IPS-NIHi7 (cell line): ENCODE measurements at regions not wholly inside any gene's neighbourhood (a gene's known extent, or its start where the extent isn't known, plus 50 kb on each side); places are given as distances from the start of the nearest gene placed in this dataset.

ENCODE experiments used
- DNase-seq: peaks from one replicate; pipeline ENCODE4 v3.0.0; 2012; ENCODE audit warnings: mixed read lengths; ENCODE audit errors: extremely low spot score

DNA sequence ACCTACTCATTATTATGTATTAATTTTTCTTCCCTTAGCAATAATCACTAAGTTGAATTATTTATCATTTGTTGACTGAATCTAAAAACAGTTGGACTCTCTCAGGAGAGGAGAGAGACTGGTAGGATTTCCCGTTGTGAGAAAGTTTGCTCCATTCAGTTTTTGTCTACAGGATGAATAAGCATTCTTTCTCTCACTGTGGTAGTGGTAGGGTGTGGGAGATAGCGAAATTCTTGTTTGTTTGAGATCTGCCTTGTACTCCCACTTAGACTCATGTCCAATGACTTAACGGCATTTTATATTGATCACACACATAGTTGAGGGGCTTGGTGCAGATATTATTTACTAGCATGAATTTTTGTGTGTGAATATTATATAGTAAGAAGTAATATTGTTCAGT lies 421.0 kb upstream of the PDE3A start:
- DNase-seq: no peak

DNA sequence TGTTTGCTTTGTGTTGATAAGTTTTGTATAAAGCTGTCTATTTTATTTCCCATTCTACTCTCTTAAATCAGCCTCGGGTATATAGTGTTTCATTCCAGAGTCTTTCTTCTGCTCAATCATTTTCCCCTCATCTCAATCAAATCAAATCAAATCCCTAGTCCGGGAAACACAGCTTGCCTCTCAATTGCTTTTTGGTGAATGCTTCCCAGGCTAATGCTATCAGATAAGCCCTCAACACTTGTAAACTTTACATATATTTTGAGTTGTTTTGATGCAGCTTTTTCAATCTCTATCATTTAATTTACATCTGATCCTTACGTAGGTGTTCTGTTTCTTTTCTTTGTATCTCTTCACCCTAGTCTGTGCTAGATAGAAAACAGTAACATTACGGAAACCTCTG lies 416.7 kb upstream of the PDE3A start:
- no peak for DNase-seq

DNA sequence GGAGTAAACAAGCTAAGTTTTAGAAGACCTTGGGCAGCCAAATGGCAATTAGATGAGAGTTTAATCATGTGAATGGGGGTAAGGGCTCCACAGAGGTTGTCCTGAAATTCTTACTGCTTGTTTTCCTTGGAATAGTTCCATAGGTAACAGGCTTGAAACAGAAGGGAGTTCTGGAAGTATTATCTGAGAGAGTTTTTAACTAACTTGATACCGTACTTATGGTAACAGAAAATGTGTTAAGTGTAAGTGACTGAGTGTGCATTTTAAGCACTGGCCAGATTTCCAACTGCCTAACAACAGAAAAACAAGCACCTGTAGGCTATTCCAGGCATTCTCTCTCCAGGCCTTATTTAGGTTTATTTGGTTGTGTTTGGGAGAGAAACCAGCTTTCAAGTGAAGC lies 414.6 kb upstream of the PDE3A start:
- DNase-seq: no peak

DNA sequence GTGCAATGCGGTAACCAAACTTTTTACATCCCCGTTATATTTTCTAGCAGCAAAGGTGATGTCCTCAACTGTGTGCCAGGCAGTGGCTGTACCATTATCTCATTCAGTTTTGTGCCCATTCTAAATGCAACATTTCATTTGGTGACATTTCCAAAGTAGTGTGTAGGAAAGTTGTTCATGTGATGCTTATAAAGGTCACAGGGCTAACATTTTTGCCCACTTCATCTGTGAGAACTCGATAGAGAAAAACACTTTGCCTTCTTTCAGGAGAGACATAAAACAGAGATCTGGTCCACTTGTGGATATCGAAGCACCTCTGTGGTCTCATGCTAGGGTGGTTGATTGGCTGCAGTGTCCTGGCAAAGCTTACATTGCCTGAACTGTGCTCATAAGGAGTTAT lies 414.2 kb upstream of the PDE3A start:
- no peak for DNase-seq

DNA sequence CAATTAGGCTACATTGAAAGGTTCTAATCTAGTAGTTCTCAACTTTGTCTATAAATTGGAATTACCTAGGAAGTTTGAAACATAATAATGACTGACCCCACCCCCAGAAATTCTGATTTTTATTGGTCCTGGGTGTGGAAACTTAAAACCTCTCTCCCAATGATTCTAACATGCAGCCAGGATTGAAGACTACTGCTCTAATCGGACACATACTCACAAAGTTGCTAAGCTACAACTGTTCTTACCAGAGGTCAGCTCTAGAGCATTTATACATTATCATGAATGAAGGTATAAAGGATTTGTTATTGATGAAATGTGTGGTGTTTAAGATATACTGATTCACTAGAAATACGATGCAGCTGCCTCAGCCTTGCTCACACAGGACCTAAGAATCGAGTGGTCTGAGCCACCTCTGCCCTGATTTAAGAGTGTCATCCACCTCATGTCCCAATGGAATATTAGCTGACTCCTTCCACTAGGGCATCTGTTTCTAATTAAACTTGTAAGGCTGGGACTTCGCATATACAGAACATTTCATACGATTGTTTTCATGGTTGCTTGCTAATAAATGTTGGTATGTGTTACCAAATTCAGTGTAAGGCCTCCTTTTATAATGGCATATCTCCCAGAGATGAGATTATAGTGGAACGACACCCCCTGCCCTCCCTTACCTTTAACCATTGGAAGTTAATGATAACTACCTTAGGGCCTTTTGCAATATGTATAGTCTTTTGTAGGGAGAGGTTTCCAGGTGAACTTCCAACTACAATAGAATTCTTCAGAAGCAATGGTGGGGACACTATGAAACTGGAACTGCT lies 410.8 kb upstream of the PDE3A start:
- DNase-seq: no peak

DNA sequence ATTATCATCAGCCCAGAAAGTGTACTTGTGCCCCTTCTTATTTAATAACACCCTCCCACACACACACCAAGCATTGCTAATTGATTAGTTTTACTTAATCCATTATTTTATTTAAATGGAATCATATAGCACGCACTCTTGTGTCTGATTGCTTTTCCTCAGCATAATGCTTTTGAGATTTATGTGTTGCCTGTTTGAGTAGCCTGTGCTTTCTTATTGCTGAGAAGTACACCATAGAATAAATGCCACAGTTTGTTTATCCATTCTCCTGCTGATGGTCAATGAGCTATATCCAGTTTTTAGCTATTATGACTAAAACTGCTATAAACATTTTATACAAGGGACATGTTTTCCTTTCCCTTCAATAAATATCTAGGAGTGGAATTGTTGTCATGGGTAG lies 409.9 kb upstream of the PDE3A start:
- DNase-seq: no peak

DNA sequence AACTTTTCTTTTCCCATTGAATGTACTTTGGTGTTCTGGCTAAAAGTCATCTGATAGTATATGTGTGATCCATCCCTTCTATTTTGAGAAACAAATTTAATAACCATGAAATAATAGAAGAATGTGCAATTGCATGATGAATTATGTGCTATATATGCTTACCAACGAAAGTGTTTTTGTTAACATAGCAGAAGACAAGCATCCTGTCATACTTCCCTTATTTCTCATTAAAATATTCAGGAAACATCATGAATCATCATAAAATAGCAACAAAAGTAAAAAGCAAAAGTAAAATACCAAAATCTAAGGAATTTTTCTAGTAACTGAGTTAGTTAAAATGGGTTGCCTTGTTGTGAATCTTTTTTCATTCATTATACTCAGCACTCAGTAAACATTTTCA lies 409.0 kb upstream of the PDE3A start:
- no peak for DNase-seq

DNA sequence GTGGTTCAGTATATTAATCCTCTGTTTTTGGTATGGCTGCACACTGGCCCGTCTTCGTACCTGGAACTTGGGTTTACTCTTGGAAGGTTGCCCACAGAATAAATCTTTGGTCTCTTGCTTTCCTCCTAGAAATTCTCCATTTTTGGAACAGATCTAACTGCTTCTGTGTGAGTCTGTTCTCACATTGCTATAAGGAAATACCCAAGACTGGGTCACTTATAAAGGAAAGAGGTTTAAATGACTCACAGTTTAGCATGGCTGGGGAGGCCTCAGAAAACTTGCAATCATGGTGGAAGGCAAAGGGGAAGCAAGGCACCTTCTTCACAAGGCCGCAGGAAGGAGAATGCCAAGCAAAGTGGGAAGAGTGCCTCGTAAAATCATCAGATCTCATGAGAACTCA lies 407.8 kb upstream of the PDE3A start:
- no peak for DNase-seq

DNA sequence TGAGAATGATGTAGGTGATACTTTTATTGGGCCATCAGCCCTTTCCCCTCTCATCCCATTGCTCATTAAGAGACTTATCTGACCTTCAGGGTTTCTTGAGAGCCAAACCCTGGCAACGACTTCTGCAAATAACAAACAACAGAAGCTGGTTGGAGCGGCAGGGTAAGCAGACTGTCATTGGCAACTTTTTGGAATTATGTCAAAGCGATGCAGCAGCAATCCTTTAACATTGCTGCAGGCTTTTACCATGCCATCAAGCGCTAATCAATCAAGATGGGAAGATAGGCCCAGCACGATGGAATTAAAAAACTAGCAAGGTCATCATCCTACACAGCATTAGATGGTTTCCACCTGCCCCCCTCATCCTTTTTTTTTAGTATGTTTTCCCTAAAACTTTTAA lies 406.1 kb upstream of the PDE3A start:
- DNase-seq: no peak

DNA sequence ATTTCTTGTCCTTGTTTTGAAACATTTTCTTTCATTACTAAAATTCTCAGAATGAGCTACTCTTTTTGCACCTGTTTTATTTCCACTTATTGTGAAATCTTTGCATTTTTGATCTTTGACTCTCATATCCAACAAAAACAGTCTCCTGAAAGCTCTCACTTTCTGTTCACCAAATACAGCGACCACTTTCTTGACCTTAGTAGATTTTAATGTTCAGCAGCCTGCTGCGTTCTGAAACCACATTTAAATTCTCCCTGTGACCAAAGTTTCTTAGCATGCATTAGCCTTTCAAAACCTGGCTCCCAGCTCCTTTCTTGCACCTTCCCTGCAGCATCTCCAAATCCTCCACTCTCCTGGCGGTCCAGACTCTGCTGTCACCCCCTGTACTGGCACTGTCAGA lies 404.4 kb upstream of the PDE3A start:
- no peak for DNase-seq

DNA sequence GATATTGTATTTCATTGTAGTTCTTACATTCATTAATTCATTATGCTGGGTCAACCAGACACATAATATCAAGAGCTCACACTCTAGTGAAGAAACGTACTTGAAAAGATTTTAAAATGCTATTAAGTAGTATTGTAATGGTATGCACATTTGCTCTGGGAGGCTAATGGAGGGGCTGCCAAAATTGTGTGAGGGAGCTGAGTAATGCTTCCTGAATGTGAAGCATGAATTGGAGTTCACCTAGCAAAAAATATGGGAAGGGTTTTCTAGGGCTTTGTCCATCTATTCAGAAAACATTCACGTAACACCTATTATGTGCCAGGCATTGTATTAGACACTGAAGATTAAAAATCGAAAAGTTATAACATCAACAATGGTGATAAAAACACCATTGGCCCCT lies 403.8 kb upstream of the PDE3A start:
- no peak for DNase-seq

DNA sequence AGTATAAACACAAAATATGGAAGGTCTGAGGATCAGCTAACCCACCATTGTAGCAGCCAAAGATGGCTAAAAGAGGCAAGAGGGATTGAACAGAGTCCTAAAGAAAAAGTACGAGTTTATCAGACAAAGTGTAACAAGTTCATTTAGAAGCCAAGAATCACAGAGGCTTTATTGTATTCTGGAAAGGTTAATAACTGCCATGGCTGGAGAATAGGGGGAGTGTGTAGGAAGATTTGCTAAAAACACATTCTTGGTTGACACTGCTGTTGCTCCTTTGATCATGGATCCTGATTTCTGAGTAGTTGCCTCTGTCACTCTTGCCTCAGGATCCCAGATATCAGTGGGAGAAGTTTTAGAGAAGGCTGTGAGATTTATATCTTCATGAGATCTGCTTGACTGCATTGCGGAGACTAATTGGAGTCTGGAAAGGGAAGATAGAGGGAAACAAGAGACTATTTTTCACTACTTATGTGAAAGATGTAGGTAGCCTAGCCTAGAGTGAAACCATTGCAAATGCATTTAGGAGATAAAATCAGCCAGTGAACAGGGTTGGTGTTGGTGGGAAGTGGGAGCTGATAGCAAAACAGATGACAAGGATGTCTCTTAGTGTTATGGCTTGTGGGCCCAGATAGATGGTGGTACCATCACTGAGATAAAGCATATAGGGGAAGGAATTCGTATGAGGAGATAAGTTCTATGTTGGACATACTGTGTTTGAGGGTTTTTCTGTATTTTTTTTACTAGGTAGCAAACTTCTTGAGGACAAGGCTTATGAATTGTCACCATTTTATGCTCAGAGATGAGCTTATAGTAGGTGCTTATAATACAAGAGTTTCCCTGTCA lies 402.9 kb upstream of the PDE3A start:
- DNase-seq: no peak

DNA sequence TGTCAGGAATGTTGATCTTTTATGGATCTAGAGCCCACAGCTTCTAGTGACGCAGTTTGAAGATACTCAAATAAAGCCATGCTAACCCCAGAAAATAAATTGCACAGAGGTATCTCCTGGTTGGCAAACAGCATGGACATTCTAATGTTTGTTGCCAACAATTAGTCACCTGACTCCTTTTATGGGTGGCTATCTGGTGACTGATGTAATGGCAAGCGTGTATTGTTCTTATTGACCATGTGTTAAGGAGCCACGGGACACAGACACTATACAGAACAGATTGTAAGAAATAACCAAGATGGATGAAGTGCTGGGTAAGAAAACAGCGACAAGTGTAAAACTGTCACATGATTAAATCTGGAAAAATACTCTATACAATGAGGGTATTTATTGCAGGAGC lies 401.3 kb upstream of the PDE3A start:
- DNase-seq: no peak

DNA sequence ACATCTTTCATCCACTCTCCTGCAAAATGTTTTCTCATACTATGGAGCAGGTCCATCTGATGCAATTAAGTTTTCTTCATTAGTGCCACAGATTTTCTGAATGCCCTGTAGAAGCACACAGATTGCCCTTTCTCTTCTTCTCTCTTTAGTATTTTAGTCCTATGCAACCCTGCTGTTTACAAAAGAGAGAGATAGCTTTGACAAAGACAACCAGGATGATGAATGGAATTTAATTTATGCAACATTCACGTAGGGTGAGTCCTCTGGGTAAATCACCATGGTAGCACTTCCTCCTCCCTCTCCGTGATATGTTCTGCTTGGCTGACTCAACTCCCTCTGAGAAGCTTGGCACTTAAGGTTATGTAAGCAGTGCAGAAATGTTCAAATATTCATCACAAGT lies 400.9 kb upstream of the PDE3A start:
- DNase-seq: no peak

DNA sequence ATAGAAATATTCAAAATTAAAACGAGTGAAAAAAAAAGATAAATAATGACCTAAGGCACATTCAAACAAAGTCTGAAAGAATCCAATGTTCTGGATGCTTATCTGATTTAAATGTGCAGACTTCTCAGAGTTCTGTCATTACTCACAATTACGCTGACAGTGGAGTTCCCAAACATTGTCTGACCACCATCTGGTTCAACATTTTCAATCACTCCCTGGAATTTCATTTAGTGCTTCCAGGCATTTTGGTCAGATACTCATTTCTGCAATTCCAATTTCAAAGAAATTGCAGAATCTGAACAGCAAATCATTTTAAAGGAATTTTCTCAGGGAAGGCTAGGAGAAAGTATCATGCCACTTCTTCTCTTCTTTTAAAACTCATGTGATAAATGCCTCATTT lies 398.2 kb upstream of the PDE3A start:
- no peak for DNase-seq

DNA sequence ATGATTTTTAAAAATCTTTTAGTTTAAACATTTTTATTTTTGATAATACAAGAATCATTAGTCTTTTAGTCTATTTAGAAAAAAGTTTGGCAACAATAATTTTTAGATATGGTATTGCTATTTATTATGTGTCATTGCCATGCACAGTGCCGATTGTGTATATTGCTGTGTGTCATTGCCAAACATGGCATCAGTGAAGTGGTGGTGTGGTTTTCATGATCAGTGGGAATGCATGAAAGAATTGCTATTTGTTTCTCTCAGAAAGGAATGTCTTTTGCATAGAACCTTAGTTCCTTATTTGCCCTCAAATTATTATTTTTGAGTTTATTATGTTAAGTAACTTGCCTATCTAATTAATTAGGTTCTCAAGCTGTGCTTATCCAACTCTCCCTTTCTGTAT lies 397.5 kb upstream of the PDE3A start:
- DNase-seq: no peak

DNA sequence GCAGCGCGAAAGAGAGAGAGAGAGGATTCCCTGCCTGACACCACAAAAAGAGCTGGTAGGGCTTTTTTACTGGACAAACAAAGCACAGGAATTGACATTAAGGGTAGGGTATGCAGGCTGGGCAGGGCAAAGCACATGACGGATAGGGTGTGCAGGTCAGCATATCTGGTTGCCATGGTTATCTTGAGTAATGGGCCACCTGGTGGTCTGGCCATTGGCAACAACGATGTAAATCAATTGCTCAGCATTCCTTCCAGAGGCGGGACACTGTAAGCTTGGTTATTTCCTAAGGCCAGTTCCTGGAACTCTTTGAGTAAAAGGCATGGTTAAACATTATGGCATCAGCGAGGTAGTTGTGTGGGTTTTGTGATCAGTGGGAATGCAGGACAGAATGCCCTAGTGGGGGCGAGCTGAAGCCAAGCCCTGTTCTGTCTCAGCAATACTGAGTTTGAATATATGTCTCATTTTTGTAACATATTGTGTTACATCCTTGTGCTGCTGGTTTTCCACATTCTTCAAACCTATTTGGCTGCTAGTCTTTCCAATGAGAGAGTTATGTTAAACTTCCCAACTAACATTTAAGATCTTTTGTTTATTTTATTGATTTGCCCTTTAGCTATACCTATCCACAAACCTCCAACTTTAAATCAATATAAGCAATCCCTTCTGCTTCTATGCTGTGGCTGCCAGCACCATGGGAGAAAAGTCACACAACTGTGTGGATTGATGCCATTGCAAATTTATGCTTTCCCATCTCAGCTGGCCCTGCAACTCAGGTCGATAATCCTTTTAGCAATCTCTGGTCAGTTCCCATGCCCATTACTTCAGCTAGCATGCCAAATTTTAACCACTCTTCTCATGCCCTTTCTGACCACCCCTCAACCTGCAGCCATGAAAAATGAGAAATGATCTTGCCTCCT lies 396.7 kb upstream of the PDE3A start:
- DNase-seq: peak; percentile 62

DNA sequence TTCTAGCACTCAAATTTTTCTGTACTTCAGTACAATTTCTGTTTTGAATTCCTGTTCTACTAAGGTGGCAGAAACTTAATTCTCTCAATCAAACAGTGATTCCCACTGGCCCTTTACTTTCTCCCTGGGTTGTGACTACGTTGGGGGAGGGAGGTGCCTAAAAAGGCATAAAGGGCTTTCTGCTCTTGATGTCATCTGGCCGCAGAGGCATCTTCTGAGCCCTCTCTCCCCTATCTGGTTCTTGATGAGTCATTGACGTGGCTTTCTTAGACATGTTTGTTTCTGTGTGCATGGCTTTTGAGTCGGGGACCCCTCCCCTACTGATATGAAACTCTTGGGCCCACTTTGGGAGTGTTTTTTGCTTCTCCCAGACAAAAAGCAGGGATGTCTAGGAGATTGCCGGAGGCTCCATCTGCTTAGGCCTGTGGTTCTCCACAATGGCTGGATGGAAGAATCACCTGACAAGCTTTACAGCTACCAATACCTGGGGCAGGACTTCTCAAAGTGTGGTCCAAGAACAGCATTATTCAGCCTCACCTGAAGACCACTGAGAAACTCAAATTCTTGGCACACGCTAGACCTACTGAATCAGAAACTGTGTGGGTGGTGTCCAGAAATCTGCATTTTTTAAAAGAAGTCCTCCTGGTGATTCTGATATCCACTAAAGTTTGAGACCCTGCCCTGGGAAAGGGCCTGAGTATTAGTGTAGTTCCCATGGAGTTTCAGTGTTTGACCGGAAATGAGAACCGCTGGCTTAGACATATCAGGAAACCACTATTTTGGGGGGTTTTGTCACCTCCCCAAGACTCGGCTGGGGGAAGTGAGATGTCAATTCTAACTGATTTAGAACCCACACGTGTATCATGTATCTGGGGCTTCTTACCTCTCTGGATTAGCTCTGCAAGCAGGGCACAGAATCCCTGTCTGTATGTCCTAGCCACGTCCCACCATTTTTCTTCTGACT lies 395.7 kb upstream of the PDE3A start:
- peak; percentile 15 for DNase-seq

DNA sequence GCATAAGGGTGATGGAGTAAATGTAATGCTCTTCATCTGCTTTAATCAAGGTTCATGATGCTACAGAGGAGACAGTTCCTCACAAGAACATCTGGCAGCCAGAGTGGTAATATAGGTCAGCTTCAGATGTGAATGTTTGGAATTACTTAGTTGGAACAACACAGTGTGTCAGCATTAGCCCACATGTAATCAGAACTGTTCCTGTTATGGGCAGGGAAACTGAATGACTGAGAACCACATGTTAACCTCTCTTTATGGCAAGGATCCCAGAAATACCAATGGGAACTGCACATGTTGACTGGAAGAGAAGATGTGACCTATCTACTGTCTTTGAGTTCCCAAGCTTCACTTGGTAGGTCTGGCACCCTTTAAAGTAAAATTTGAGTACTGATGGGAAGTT lies 390.1 kb upstream of the PDE3A start:
- no peak for DNase-seq

DNA sequence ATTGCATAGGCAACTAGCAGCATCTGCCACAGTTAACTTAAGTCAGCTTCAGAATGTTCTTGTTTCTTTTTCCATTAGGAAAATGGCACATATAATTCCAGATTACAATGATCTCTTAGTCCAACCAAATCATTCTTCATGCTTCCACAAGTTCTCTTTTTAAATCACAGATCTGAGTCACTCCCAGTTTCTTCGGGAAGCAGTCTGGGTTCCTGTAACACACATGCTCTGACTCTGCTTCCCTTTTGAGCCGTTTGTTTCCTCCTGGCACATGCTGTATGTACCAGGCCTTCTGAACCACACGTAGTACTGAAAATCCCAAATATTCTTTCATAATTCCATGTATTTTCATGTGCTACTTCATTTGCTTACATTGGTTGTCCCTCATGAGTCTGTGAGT lies 388.8 kb upstream of the PDE3A start:
- no peak for DNase-seq

DNA sequence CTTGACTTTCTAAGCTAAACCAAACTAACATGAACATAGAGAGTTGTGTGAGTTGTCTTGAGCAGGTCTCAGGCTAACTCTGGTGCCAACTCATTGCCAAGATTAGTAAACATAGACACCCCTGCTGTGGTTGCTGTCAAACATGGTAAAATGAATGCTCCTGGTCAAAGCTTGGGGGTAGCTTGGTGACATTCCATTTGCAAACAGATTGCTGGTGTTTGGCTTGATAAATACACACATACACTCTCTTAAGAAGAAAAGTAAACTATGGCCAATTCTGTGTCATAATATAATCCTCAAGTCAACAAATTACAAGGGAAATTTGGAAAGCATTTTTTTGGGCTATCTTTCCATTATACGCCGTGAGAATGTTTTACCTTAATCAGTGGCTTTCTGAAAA lies 386.4 kb upstream of the PDE3A start:
- DNase-seq: no peak
